PC-9 (cell line): ENCODE measurements at regions not wholly inside any gene's neighbourhood (a gene's known extent, or its start where the extent isn't known, plus 50 kb on each side); places are given as distances from the start of the nearest gene placed in this dataset.

ENCODE experiments used
- BruUV-seq: library from RNA; stranded (reverse); fragments of 400-500 nt; replicated peaks from 2 replicates; lab custom pipeline; 2021; lab: Mats Ljungman, UMichigan
- CTCF ChIA-PET: fragments of 300-600 bp; sonication (Branson Sonifier 250); formaldehyde crosslinking; loops from one replicate; lab custom pipeline; 2022; ENCODE audit warnings: antibody characterized with exemption; lab: Charles Lee
- POLR2A ChIA-PET: fragments of 300-600 bp; sonication (Branson Sonifier 250); formaldehyde crosslinking; loops from one replicate; lab custom pipeline; 2022; ENCODE audit warnings: antibody characterized with exemption; ENCODE audit not compliant: unreplicated experiment; lab: Charles Lee
- DNase-seq, 2 experiments: peaks; one replicate each; pipeline versions ENCODE4 v3.0.0 to v3.0.0-alpha.2; 2015 to 2022; ENCODE audit warnings: mixed read lengths in 1 of 2
- H2AFZ ChIP-seq: fragments of 200-600 bp; sonication (generic); 2 replicates; pipeline ENCODE4 v1.8.1; 2017; ENCODE audit warnings: antibody characterized with exemption
- H3F3A ChIP-seq: fragments of 200-600 bp; sonication (generic); 2 replicates; pipeline ENCODE4 v1.8.1; 2017; ENCODE audit warnings: antibody characterized with exemption, mild to moderate bottlenecking, low read depth; ENCODE audit not compliant: insufficient read depth
- H3K27ac ChIP-seq: fragments of 200-600 bp; sonication (generic); 2 replicates; pipeline ENCODE4 v1.6.1; 2016; ENCODE audit warnings: mixed run types
- H3K27me3 ChIP-seq: fragments of 200-600 bp; sonication (generic); 2 replicates; pipeline ENCODE4 v1.6.1; 2016; ENCODE audit warnings: low read depth, mixed run types; ENCODE audit not compliant: insufficient read depth
- H3K36me3 ChIP-seq: fragments of 200-600 bp; sonication (generic); 2 replicates; pipeline ENCODE4 v1.6.1; 2016; ENCODE audit warnings: low read depth, mixed run types
- H3K4me1 ChIP-seq: fragments of 200-600 bp; sonication (generic); replicated peaks from 2 replicates; pipeline ENCODE4 v1.6.1; 2016; ENCODE audit warnings: mixed run types; ENCODE audit not compliant: insufficient read depth
- H3K4me2 ChIP-seq: fragments of 200-600 bp; sonication (generic); 2 replicates; pipeline ENCODE4 v1.6.1; 2017; ENCODE audit warnings: mixed run types
- H3K4me3 ChIP-seq: fragments of 200-600 bp; sonication (generic); 2 replicates; pipeline ENCODE4 v1.6.1; 2016; ENCODE audit warnings: mixed run types
- H3K79me2 ChIP-seq: fragments of 200-600 bp; sonication (generic); 2 replicates; pipeline ENCODE4 v1.6.1; 2017; ENCODE audit warnings: low read depth, mixed run types
- H3K9me2 ChIP-seq: fragments of 200-600 bp; sonication (generic); 2 replicates; pipeline ENCODE4 v1.8.1; 2017; ENCODE audit warnings: mild to moderate bottlenecking; ENCODE audit not compliant: insufficient read depth
- H3K9me3 ChIP-seq: fragments of 200-600 bp; sonication (generic); 2 replicates; pipeline ENCODE4 v1.8.1; 2016; ENCODE audit warnings: low read depth; ENCODE audit not compliant: insufficient read depth
- H4K20me1 ChIP-seq: fragments of 200-600 bp; sonication (generic); 2 replicates; pipeline ENCODE4 v1.8.1; 2017; ENCODE audit not compliant: insufficient read depth
- CTCF ChIP-seq: fragments of 200-600 bp; sonication (generic); conservative IDR thresholded peaks from 2 replicates; pipeline ENCODE4 v1.6.1; 2017; ENCODE audit warnings: mixed run types, antibody characterized with exemption, mild to moderate bottlenecking, moderate library complexity
- EZH2 ChIP-seq: fragments of 200-600 bp; sonication (generic); IDR thresholded peaks from 2 replicates; pipeline ENCODE4 v1.8.0; 2017; ENCODE audit warnings: antibody characterized with exemption, low read depth
- intact Hi-C: fragments of 100-400 bp; cut with micrococcal nuclease; formaldehyde crosslinking; loops from one replicate; pipeline ENCODE4 v1.10.0; 2022; ENCODE audit not compliant: unreplicated experiment

GRCh38 chr12:24361877-24362580 is 412.6 kb upstream of the SOX5 start:
- Histone ChIP-seq H3K27me3 (no peaks in the 10 kb centered on the region), H3K4me1 (no peaks in the 10 kb centered on the region), H3K36me3 (no peaks in the 10 kb centered on the region), H3K4me3 (no peak overlapping the region), H3K9me3 (no peaks in the 10 kb centered on the region), H3K4me2 (no peak overlapping the region), H4K20me1 (no peaks in the 10 kb centered on the region), H3K79me2 (no peaks in the 10 kb centered on the region), H3F3A (no peaks in the 10 kb centered on the region), H2AFZ (no peak overlapping the region), H3K9me2 (no peaks in the 10 kb centered on the region), H3K27ac (no peak overlapping the region)
- ChIA-PET CTCF (no interaction called here), POLR2A (no interaction called here)
- DNase-seq, result no peak
- no TSS peak for BruUV-seq
- intact Hi-C loops, result no loop called here
- TF ChIP-seq EZH2, result no peak
- TF ChIP-seq CTCF, result no peak

GRCh38 chr12:24360907-24361306 is 411.4 kb upstream of the SOX5 start:
- no peak for DNase-seq
- ChIA-PET POLR2A (no interaction called here), CTCF (no interaction called here)
- BruUV-seq, result no TSS peak
- Histone ChIP-seq H3F3A (no peaks in the 10 kb centered on the region), H3K79me2 (no peaks in the 10 kb centered on the region), H2AFZ (no peak overlapping the region), H3K9me3 (no peaks in the 10 kb centered on the region), H3K27ac (no peak overlapping the region), H3K4me3 (no peak overlapping the region), H3K4me1 (no peaks in the 10 kb centered on the region), H3K9me2 (no peaks in the 10 kb centered on the region), H3K27me3 (0 out of 2 replicates have a peak, but pooled peaks cover 5% of the 10 kb centered on the region), H4K20me1 (no peaks in the 10 kb centered on the region), H3K36me3 (no peaks in the 10 kb centered on the region), H3K4me2 (no peak overlapping the region)
- intact Hi-C loops, result no loop called here
- no peak for TF ChIP-seq EZH2
- TF ChIP-seq CTCF, result no peak

GRCh38 chr12:24360461-24360860 is 411.0 kb upstream of the SOX5 start:
- no peaks in the 10 kb centered on the region for H3K9me3 ChIP-seq
- ChIA-PET CTCF (no interaction called here), POLR2A (no interaction called here)
- intact Hi-C loops, result no loop called here
- no peak overlapping the region for H3K4me2 ChIP-seq
- no peak for TF ChIP-seq EZH2
- no peak for TF ChIP-seq CTCF
- H3K4me1 ChIP-seq, result no peaks in the 10 kb centered on the region
- 0 out of 2 replicates have a peak, but pooled peaks cover 5% of the 10 kb centered on the region for H3K27me3 ChIP-seq
- BruUV-seq, result no TSS peak
- H3K9me2 ChIP-seq, result no peaks in the 10 kb centered on the region
- DNase-seq, result no peak
- H3K27ac ChIP-seq, result no peak overlapping the region
- no peaks in the 10 kb centered on the region for H3F3A ChIP-seq
- H3K36me3 ChIP-seq, result no peaks in the 10 kb centered on the region
- no peaks in the 10 kb centered on the region for H4K20me1 ChIP-seq
- no peak overlapping the region for H2AFZ ChIP-seq
- H3K4me3 ChIP-seq, result no peak overlapping the region
- no peaks in the 10 kb centered on the region for H3K79me2 ChIP-seq
